ENCODE measurements at regions not wholly inside any gene's neighbourhood (a gene's known extent, or its start where the extent isn't known, plus 50 kb on each side); places are given as distances from the start of the nearest gene placed in this dataset.

DNA sequence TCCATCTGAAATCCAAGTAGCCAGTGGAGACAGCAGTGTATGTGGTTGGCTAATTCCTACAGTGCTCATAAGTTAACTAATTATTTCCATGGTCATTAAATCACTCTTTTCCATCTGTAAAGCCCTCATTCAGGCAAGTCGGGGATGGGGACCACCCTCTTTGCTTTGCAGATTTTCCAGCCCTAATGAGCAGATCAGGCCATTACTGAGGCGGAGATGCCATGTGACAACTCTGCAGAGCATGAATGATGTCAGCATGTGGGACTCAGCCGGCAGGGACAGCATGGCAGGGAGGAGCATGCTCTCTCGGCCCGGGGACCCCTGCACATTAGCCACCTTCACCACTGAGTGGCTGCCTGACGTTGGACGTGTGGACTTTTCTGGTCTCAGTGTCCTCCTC, 623.3 kb upstream of the CDH4 start:
- TF ChIP-seq, protein P1, sequence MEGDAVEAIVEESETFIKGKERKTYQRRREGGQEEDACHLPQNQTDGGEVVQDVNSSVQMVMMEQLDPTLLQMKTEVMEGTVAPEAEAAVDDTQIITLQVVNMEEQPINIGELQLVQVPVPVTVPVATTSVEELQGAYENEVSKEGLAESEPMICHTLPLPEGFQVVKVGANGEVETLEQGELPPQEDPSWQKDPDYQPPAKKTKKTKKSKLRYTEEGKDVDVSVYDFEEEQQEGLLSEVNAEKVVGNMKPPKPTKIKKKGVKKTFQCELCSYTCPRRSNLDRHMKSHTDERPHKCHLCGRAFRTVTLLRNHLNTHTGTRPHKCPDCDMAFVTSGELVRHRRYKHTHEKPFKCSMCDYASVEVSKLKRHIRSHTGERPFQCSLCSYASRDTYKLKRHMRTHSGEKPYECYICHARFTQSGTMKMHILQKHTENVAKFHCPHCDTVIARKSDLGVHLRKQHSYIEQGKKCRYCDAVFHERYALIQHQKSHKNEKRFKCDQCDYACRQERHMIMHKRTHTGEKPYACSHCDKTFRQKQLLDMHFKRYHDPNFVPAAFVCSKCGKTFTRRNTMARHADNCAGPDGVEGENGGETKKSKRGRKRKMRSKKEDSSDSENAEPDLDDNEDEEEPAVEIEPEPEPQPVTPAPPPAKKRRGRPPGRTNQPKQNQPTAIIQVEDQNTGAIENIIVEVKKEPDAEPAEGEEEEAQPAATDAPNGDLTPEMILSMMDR (IDR thresholded peaks at IDR 0.05; ENCODE audit: insufficient read depth, low read length): no peak
- TF ChIP-seq GABPA (IDR thresholded peaks at IDR 0.05; ENCODE audit: low read depth) (no peak), SPI1 (IDR thresholded peaks at IDR 0.05; ENCODE audit: borderline replicate concordance, low read depth) (no peak), POLR2AphosphoS5 (IDR thresholded peaks at IDR 0.05; ENCODE audit: low read depth) (no peak), REST (IDR thresholded peaks at IDR 0.05; ENCODE audit: insufficient replicate concordance, low read depth) (no peak)

Measured in HL-60 (cell line).